ENCODE measurements at regions not wholly inside any gene's neighbourhood (a gene's known extent, or its start where the extent isn't known, plus 50 kb on each side); places are given as distances from the start of the nearest gene placed in this dataset.

GRCh38 chr12:111045941-111046340 lies 125.6 kb upstream of the MYL2 start:
- no peak overlapping the region for H3K4me2 ChIP-seq (ENCODE audit: low read length)

GRCh38 chr12:111041091-111041490 lies 120.7 kb upstream of the MYL2 start:
- no peaks in the 10 kb centered on the region for H3K4me1 ChIP-seq (ENCODE audit: control insufficient read depth, low read length)
- H3K36me3 ChIP-seq (ENCODE audit: control insufficient read depth, low read length) = no peaks in the 10 kb centered on the region
- H3K27me3 ChIP-seq (ENCODE audit: control insufficient read depth, low read length) = peaks cover 30% of the 10 kb centered on the region
- H3K79me2 ChIP-seq (ENCODE audit: control insufficient read depth, low read length) = no peaks in the 10 kb centered on the region
- no peak overlapping the region for H3K27ac ChIP-seq (ENCODE audit: low read depth, low read length)
- H3K4me3 ChIP-seq (ENCODE audit: low read length) = no peak overlapping the region
- no peaks in the 10 kb centered on the region for H3K9me2 ChIP-seq (replicated peaks; ENCODE audit: control insufficient read depth, low read length)
- no peaks in the 10 kb centered on the region for H3F3A ChIP-seq (ENCODE audit: control insufficient read depth, insufficient read depth)
- no peaks in the 10 kb centered on the region for H3K9me3 ChIP-seq (ENCODE audit: control insufficient read depth, insufficient read depth, low read length)
- H3K4me2 ChIP-seq (ENCODE audit: low read length) = no peak overlapping the region
- TF ChIP-seq CTCF (IDR thresholded peaks at IDR 0.05; ENCODE audit: low read depth, low read length, poor library complexity, severe bottlenecking) (no peak), EZH2phosphoT487 (IDR thresholded peaks at IDR 0.05; ENCODE audit: borderline replicate concordance, low read length) (no peak)
- no peaks in the 10 kb centered on the region for H4K20me1 ChIP-seq (ENCODE audit: control insufficient read depth, insufficient read depth, low read depth, low read length)

More at GRCh38 chr12:111045941-111046340, 125.6 kb upstream of the MYL2 start:
- Histone ChIP-seq H3K27ac (ENCODE audit: low read depth, low read length) (no peak overlapping the region), H3K36me3 (ENCODE audit: control insufficient read depth, low read length) (no peaks in the 10 kb centered on the region), H3K79me2 (ENCODE audit: control insufficient read depth, low read length) (no peaks in the 10 kb centered on the region), H3F3A (ENCODE audit: control insufficient read depth, insufficient read depth) (no peaks in the 10 kb centered on the region), H3K27me3 (ENCODE audit: control insufficient read depth, low read length) (no peaks in the 10 kb centered on the region), H3K4me3 (ENCODE audit: low read length) (no peak overlapping the region), H3K9me2 (replicated peaks; ENCODE audit: control insufficient read depth, low read length) (no peaks in the 10 kb centered on the region), H3K9me3 (ENCODE audit: control insufficient read depth, insufficient read depth, low read length) (no peaks in the 10 kb centered on the region), H4K20me1 (ENCODE audit: control insufficient read depth, insufficient read depth, low read depth, low read length) (no peaks in the 10 kb centered on the region), H3K4me1 (ENCODE audit: control insufficient read depth, low read length) (no peaks in the 10 kb centered on the region)
- TF ChIP-seq EZH2phosphoT487 (IDR thresholded peaks at IDR 0.05; ENCODE audit: borderline replicate concordance, low read length) (no peak), CTCF (IDR thresholded peaks at IDR 0.05; ENCODE audit: low read depth, low read length, poor library complexity, severe bottlenecking) (no peak)

- Histone ChIP-seq H3K36me3 (ENCODE audit: control insufficient read depth, low read length) (no peaks in the 10 kb centered on the region), H3K79me2 (ENCODE audit: control insufficient read depth, low read length) (no peaks in the 10 kb centered on the region), H3F3A (ENCODE audit: control insufficient read depth, insufficient read depth) (no peaks in the 10 kb centered on the region), H4K20me1 (ENCODE audit: control insufficient read depth, insufficient read depth, low read depth, low read length) (no peaks in the 10 kb centered on the region), H3K4me1 (ENCODE audit: control insufficient read depth, low read length) (no peaks in the 10 kb centered on the region), H3K4me2 (ENCODE audit: low read length) (no peak overlapping the region), H3K9me3 (ENCODE audit: control insufficient read depth, insufficient read depth, low read length) (no peaks in the 10 kb centered on the region), H3K27ac (ENCODE audit: low read depth, low read length) (no peak overlapping the region), H3K27me3 (ENCODE audit: control insufficient read depth, low read length) (peaks cover 34% of the 10 kb centered on the region), H3K4me3 (ENCODE audit: low read length) (no peak overlapping the region), H3K9me2 (replicated peaks; ENCODE audit: control insufficient read depth, low read length) (no peaks in the 10 kb centered on the region)
- TF ChIP-seq CTCF (IDR thresholded peaks at IDR 0.05; ENCODE audit: low read depth, low read length, poor library complexity, severe bottlenecking) = no peak
- no peak for TF ChIP-seq EZH2phosphoT487 (IDR thresholded peaks at IDR 0.05; ENCODE audit: borderline replicate concordance, low read length)
Observed at GRCh38 chr12:111040690-111041089, 120.3 kb upstream of the MYL2 start.

- no peaks in the 10 kb centered on the region for H3F3A ChIP-seq (ENCODE audit: control insufficient read depth, insufficient read depth)
- no peak overlapping the region for H3K4me2 ChIP-seq (ENCODE audit: low read length)
- H3K4me1 ChIP-seq (ENCODE audit: control insufficient read depth, low read length) = no peaks in the 10 kb centered on the region
- no peaks in the 10 kb centered on the region for H4K20me1 ChIP-seq (ENCODE audit: control insufficient read depth, insufficient read depth, low read depth, low read length)
- H3K79me2 ChIP-seq (ENCODE audit: control insufficient read depth, low read length) = no peaks in the 10 kb centered on the region
- H3K36me3 ChIP-seq (ENCODE audit: control insufficient read depth, low read length) = no peaks in the 10 kb centered on the region
- peaks cover 43% of the 10 kb centered on the region for H3K27me3 ChIP-seq (ENCODE audit: control insufficient read depth, low read length)
- TF ChIP-seq EZH2phosphoT487 (IDR thresholded peaks at IDR 0.05; ENCODE audit: borderline replicate concordance, low read length) (no peak), CTCF (IDR thresholded peaks at IDR 0.05; ENCODE audit: low read depth, low read length, poor library complexity, severe bottlenecking) (no peak)
- no peak overlapping the region for H3K4me3 ChIP-seq (ENCODE audit: low read length)
- H3K27ac ChIP-seq (ENCODE audit: low read depth, low read length) = no peak overlapping the region
- no peaks in the 10 kb centered on the region for H3K9me3 ChIP-seq (ENCODE audit: control insufficient read depth, insufficient read depth, low read length)
- no peaks in the 10 kb centered on the region for H3K9me2 ChIP-seq (replicated peaks; ENCODE audit: control insufficient read depth, low read length)
Observed at GRCh38 chr12:111038941-111039340, 118.6 kb upstream of the MYL2 start.
